K562 (cell line): ENCODE measurements at regions not wholly inside any gene's neighbourhood (a gene's known extent, or its start where the extent isn't known, plus 50 kb on each side); places are given as distances from the start of the nearest gene placed in this dataset.

ENCODE experiments used
- ATAC-seq: fragments of 200-7000 bp; cut with Tn5 transposase; 3 replicates; pipeline ENCODE4 v1.9.1; 2020; ENCODE audit warnings: moderate library complexity
- BruUV-seq: library from RNA; stranded (reverse); fragments of 400-500 nt; replicated peaks from 2 replicates; lab custom pipeline; 2021; lab: Mats Ljungman, UMichigan
- CTCF ChIA-PET: fragments of 300-600 bp; formaldehyde crosslinking; extraction: SDS; loops from one replicate; lab custom pipeline; 2021; ENCODE audit warnings: low intra/inter-chr PET ratio; lab: Yijun Ruan, JAX
- POLR2A ChIA-PET: fragments of 300-600, 350-650 bp; sonication (Branson Sonifier 250); formaldehyde crosslinking; extraction: SDS; loops from one replicate; lab custom pipeline; 2021; ENCODE audit warnings: antibody characterized with exemption, inconsistent platforms; lab: Yijun Ruan, JAX
- DNase-seq, 4 experiments: peaks; one replicate each; pipeline versions ENCODE4 v3.0.0 to v3.0.0-alpha.2; 2011 to 2018; ENCODE audit warnings: low spot score in 3 of 4, mixed read lengths in 3 of 4; ENCODE audit errors: extremely low read depth in 1 of 4
- FAIRE-seq: peaks from 2 replicates; lab custom pipeline; 2011; peaks lifted over from hg19 to GRCh38; lab: Jason Lieb, UNC
- H2AFZ ChIP-seq: 2 replicates; pipeline ENCODE4 v1.6.0; 2011; ENCODE audit warnings: low read depth, low read length, control low read depth, inconsistent platforms
- H3K27ac ChIP-seq: fragments of 200-600 bp; 3 replicates; pipeline ENCODE4 v1.8.0; 2011; ENCODE audit warnings: low read depth, mild to moderate bottlenecking, control low read depth, inconsistent platforms, low read length, moderate library complexity, mixed read lengths; ENCODE audit errors: extremely low read depth
- H3K27me3 ChIP-seq, 2 experiments: fragments of 300-600 bp in 1 of 2; 2 replicates in 1 of 2; 3 replicates in 1 of 2; pipeline versions ENCODE4 v1.6.0 to v1.8.0; 2011; ENCODE audit warnings: inconsistent platforms in 2 of 2, low read length in 2 of 2, mild to moderate bottlenecking in 1 of 2, mixed read lengths in 1 of 2, moderate library complexity in 1 of 2; ENCODE audit not compliant: control insufficient read depth in 2 of 2, insufficient read depth in 2 of 2
- H3K36me3 ChIP-seq: fragments of 300-600 bp; 3 replicates; pipeline ENCODE4 v1.8.0; 2011; ENCODE audit warnings: mild to moderate bottlenecking, low read length, inconsistent platforms; ENCODE audit not compliant: control insufficient read depth, insufficient read depth
- H3K4me1 ChIP-seq, 2 experiments: fragments of 200-600 bp in 1 of 2; replicated peaks in 1 of 2; 2 replicates in 1 of 2; 3 replicates in 1 of 2; pipeline versions ENCODE4 v1.5.1 to v1.8.0; 2011; ENCODE audit warnings: inconsistent platforms in 2 of 2, low read length in 2 of 2, mild to moderate bottlenecking in 1 of 2, mixed read lengths in 1 of 2, moderate library complexity in 1 of 2; ENCODE audit not compliant: control insufficient read depth in 2 of 2, insufficient read depth in 2 of 2
- H3K4me2 ChIP-seq: 2 replicates; pipeline ENCODE4 v1.6.1; 2011; ENCODE audit warnings: low read length, control low read depth, inconsistent platforms, mixed read lengths; ENCODE audit not compliant: insufficient read depth
- H3K4me3 ChIP-seq: fragments of 200-600 bp; sonication (generic), shearing (Covaris generic); 2 replicates; pipeline ENCODE4 v1.5.1; 2016; ENCODE audit warnings: control low read depth, inconsistent platforms
- H3K79me2 ChIP-seq: fragments of 200-600 bp; 3 replicates; pipeline ENCODE4 v1.8.0; 2011; ENCODE audit warnings: low read length, inconsistent platforms; ENCODE audit not compliant: control insufficient read depth, insufficient read depth
- H3K9ac ChIP-seq, 2 experiments: 2 replicates each; pipeline versions ENCODE4 v1.6.0 to v1.6.1; 2011; ENCODE audit warnings: low read depth in 2 of 2, low read length in 2 of 2, control low read depth in 1 of 2, inconsistent platforms in 1 of 2, mild to moderate bottlenecking in 1 of 2, mixed read lengths in 1 of 2; ENCODE audit not compliant: insufficient read depth in 1 of 2
- H3K9me1 ChIP-seq: one replicate; pipeline ENCODE4 v1.6.0; 2011; ENCODE audit warnings: inconsistent platforms, mild to moderate bottlenecking, low read length, moderate library complexity; ENCODE audit not compliant: control insufficient read depth, insufficient read depth
- H3K9me3 ChIP-seq: replicated peaks from 2 replicates; pipeline ENCODE4 v1.5.1; 2011; ENCODE audit warnings: low read depth, low read length, inconsistent platforms; ENCODE audit not compliant: control insufficient read depth, insufficient read depth
- H4K20me1 ChIP-seq: replicated peaks from 2 replicates; pipeline ENCODE4 v1.6.1; 2011; ENCODE audit warnings: low read length, inconsistent platforms, mixed read lengths; ENCODE audit not compliant: control insufficient read depth, insufficient read depth
- ATF3 ChIP-seq, 2 experiments: fragments of 450-650 bp in 1 of 2; sonication (generic) in 1 of 2; formaldehyde crosslinking in 1 of 2; IDR thresholded peaks in 1 of 2; conservative IDR thresholded peaks in 1 of 2; 2 replicates each; pipeline versions ENCODE4 v1.6.1 to v1.8.1; 2016 to 2023; ENCODE audit warnings: mild to moderate bottlenecking in 2 of 2, moderate library complexity in 2 of 2, inconsistent platforms in 1 of 2, missing genetic modification reagents in 1 of 2
- CEBPG ChIP-seq, 3 experiments: fragments of 200-800 bp in 1 of 3; sonication (Bioruptor generic) in 1 of 3; sonication (generic) in 1 of 3; formaldehyde crosslinking in 1 of 3; IDR thresholded peaks in 2 of 3; conservative IDR thresholded peaks in 1 of 3; 2 replicates each; pipeline versions ENCODE4 v1.6.1 to v1.8.0; 2016 to 2022; ENCODE audit warnings: missing compliant biosample characterization in 2 of 3, missing genetic modification characterization in 2 of 3, mild to moderate bottlenecking in 1 of 3, missing genetic modification reagents in 1 of 3
- CTBP1 ChIP-seq: fragments of 450-650 bp; IDR thresholded peaks from 2 replicates; pipeline ENCODE4 v1.6.1; 2016; ENCODE audit warnings: borderline replicate concordance
- FOSL1 ChIP-seq: fragments of 200-800 bp; sonication (Bioruptor generic); conservative IDR thresholded peaks from 2 replicates; pipeline ENCODE4 v1.6.1; 2016; ENCODE audit warnings: missing genetic modification characterization, missing compliant biosample characterization
- FOXA3 ChIP-seq, 2 experiments: fragments of 450-650 bp in 1 of 2; sonication (generic) in 1 of 2; formaldehyde crosslinking; IDR thresholded peaks in 1 of 2; conservative IDR thresholded peaks in 1 of 2; 2 replicates each; pipeline versions ENCODE4 v1.4.0 to v1.8.0; 2020 to 2022; ENCODE audit warnings: mild to moderate bottlenecking in 2 of 2, missing genetic modification reagents in 1 of 2
- JUND ChIP-seq, 2 experiments: IDR thresholded peaks; 2 replicates in 1 of 2; 3 replicates in 1 of 2; pipeline ENCODE4 v1.6.1; 2011; ENCODE audit warnings: borderline replicate concordance in 2 of 2, low read depth in 2 of 2, low read length in 2 of 2, improper control_type of control experiment in 1 of 2, missing biosample characterization in 1 of 2, missing genetic modification characterization in 1 of 2, missing genetic modification reagents in 1 of 2
- KAT8 ChIP-seq: fragments of 450-650 bp; IDR thresholded peaks from 2 replicates; pipeline ENCODE4 v1.6.1; 2016; ENCODE audit warnings: low read depth, mild to moderate bottlenecking
- MAFG ChIP-seq: fragments of 450-650 bp; conservative IDR thresholded peaks from 2 replicates; pipeline ENCODE4 v1.6.1; 2016; ENCODE audit warnings: missing genetic modification characterization, missing compliant biosample characterization
- SPI1 ChIP-seq: IDR thresholded peaks from 2 replicates; pipeline ENCODE4 v1.6.1; 2011; ENCODE audit warnings: low read depth, low read length, control low read depth, borderline replicate concordance
- TFAP4 ChIP-seq: sonication (generic); formaldehyde crosslinking; IDR thresholded peaks from 2 replicates; pipeline ENCODE4 v1.8.0; 2022; ENCODE audit warnings: missing genetic modification reagents, mild to moderate bottlenecking, moderate library complexity, borderline replicate concordance
- U2AF1 ChIP-seq: fragments of 200-400 bp; formaldehyde crosslinking; optimal IDR thresholded peaks from 2 replicates; pipeline ENCODE3; 2017; ENCODE audit warnings: mild to moderate bottlenecking, low read depth, low read length, moderate library complexity
- ZNF41 ChIP-seq: fragments of 250-450 bp; sonication (Bioruptor Pico); conservative IDR thresholded peaks from 2 replicates; pipeline ENCODE4 v1.4.0; 2020; ENCODE audit warnings: mild to moderate bottlenecking
- ZNF445 ChIP-seq: fragments of 250-450 bp; sonication (Bioruptor Pico); IDR thresholded peaks from 2 replicates; pipeline ENCODE4 v1.4.0; 2020; ENCODE audit warnings: low read depth, mild to moderate bottlenecking, moderate library complexity
- ZZZ3 ChIP-seq: fragments of 450-650 bp; IDR thresholded peaks from 2 replicates; pipeline ENCODE4 v1.6.1; 2016; ENCODE audit warnings: antibody characterized with exemption, mild to moderate bottlenecking, moderate library complexity
- WGBS: fragments of 100-300 bp; shearing (Covaris generic); methylation state at CpG from one replicate; pipeline ENCODE4 v1.1.6; 2016; ENCODE audit warnings: low coverage, mixed read lengths; ENCODE audit not compliant: insufficient coverage; ENCODE audit errors: missing lambda C conversion rate; 5-methylcytosine and 5-hydroxymethylcytosine counted together
- in situ Hi-C: fragments of 300-500 bp; cut with MboI; formaldehyde crosslinking; loops from 4 replicates; pipeline ENCODE4 v1.15.0; 2018; ENCODE audit warnings: inconsistent platforms, mixed read lengths
- intact Hi-C: fragments of 100-400 bp; cut with micrococcal nuclease; formaldehyde crosslinking; loops from 2 replicates; pipeline ENCODE4 v1.14.2; 2022

GRCh38 chr3:38994251-38994650 lies 57.5 kb downstream of the SCN11A start (continued):
- TF ChIP-seq TFAP4 (CRISPR knock-in tag) (no peak), ZZZ3 (no peak), MAFG (tag) (no peak), ZNF41 (no peak), SPI1 (no peak)

- Histone ChIP-seq H3K79me2 (no peaks in the 10 kb centered on the region), H3K9me1 (no peaks in the 10 kb centered on the region), H3K36me3 (no peaks in the 10 kb centered on the region), H3K4me2 (no peak overlapping the region), H3K4me3 (no peak overlapping the region), H3K9ac (no peak overlapping the region), H3K4me1 (no peaks in the 10 kb centered on the region; a peak in 1 of 5 replicates), H3K27ac (no peak overlapping the region), H3K27me3 (peaks cover 22 to 53% of the 10 kb centered on the region in 2 experiments; a peak in 4 of 5 replicates), H4K20me1 (no peaks in the 10 kb centered on the region), H3K9me3 (no peaks in the 10 kb centered on the region), H2AFZ (no peak overlapping the region)
- 0% methylated on average over 4 of the region's 4 CpGs for WGBS
- BruUV-seq: no TSS peak
- in situ Hi-C loops (no loop called here), intact Hi-C loops (no loop called here)
- DNase-seq (no peak), FAIRE-seq (no peak), ATAC-seq (no peak)
- ChIA-PET CTCF (no interaction called here), POLR2A (interaction anchor here (1.2 kb wide), 1 partner anchor 31 kb away, joined by 3 read pairs; no protein-coding TSS in a partner anchor)
- TF ChIP-seq KAT8: no peak
- peak; percentile 28; the same call in 1 of the 2 replicates for TF ChIP-seq JUND (IDR thresholded peaks at IDR 0.05; ENCODE audit: borderline replicate concordance, low read depth, low read length)
- TF ChIP-seq JUND (tag; IDR thresholded peaks at IDR 0.05; ENCODE audit: borderline replicate concordance, low read depth, low read length): peak; percentile 34; the same call in 1 of the 3 replicates
- TF ChIP-seq ATF3 (IDR thresholded peaks at IDR 0.05): peak; percentile 60
- TF ChIP-seq ATF3 (CRISPR knock-in tag; conservative IDR thresholded peaks at IDR 0.05): no peak
- no peak for TF ChIP-seq ZNF445 (CRISPR knock-in tag)
- no peak for TF ChIP-seq U2AF1
- TF ChIP-seq CEBPG (CRISPR knock-in tag; IDR thresholded peaks at IDR 0.05): no peak
- peak in 1 of 2 experiments; percentile 51; a peak in 2 of 4 replicates for TF ChIP-seq CEBPG (tag; conservative IDR thresholded peaks at IDR 0.05 in 1 of 2, IDR thresholded peaks at IDR 0.05 in 1 of 2)
- peak; percentile 73 for TF ChIP-seq FOSL1 (tag)
- 0 out of 4 replicates have a peak, but pooled peaks of 1 of the 2 experiments have one; percentile 19 for TF ChIP-seq FOXA3 (CRISPR knock-in tag; conservative IDR thresholded peaks at IDR 0.05 in 1 of 2, IDR thresholded peaks at IDR 0.05 in 1 of 2)
- 0 out of 2 replicates have a peak, but pooled peaks have one; percentile 25 for TF ChIP-seq CTBP1
Observed at GRCh38 chr3:38992117-38992760, 59.5 kb downstream of the SCN11A start.
